ENCODE measurements at regions not wholly inside any gene's neighbourhood (a gene's known extent, or its start where the extent isn't known, plus 50 kb on each side); places are given as distances from the start of the nearest gene placed in this dataset.

DNA sequence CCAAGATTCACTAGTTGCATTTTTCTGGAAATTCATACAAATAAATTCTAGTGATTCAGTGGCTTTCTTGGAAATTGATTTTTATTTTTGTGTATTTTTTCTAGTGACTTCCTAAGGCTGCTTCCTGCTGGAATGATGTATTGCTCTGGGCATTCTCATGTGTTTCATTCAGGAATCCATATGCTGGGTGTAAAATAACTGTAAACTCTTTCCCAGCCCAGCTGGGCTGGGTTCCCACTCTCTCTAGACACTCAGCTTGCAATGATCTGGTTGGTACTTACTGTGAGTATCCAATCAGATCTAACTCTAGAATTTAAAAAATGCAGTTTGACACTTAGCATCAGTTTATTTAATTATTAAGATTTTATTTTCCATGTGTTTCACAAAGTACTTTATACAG is 882.2 kb downstream of the STIM2 start:
- H3K4me1 ChIP-seq = no peaks in the 10 kb centered on the region
- H3K4me3 ChIP-seq = no peak overlapping the region
- TF ChIP-seq POLR2A (IDR thresholded peaks at IDR 0.05) (no peak), CTCF (IDR thresholded peaks at IDR 0.05) (no peak), EP300 (IDR thresholded peaks at IDR 0.05) (no peak)
- H3K27ac ChIP-seq = no peak overlapping the region
- no peaks in the 10 kb centered on the region for H3K27me3 ChIP-seq
- no peaks in the 10 kb centered on the region for H3K9me3 ChIP-seq
- DNase-seq (ENCODE audit: low spot score in 2 of 2) = no peak
- no peaks in the 10 kb centered on the region for H3K36me3 ChIP-seq

DNA sequence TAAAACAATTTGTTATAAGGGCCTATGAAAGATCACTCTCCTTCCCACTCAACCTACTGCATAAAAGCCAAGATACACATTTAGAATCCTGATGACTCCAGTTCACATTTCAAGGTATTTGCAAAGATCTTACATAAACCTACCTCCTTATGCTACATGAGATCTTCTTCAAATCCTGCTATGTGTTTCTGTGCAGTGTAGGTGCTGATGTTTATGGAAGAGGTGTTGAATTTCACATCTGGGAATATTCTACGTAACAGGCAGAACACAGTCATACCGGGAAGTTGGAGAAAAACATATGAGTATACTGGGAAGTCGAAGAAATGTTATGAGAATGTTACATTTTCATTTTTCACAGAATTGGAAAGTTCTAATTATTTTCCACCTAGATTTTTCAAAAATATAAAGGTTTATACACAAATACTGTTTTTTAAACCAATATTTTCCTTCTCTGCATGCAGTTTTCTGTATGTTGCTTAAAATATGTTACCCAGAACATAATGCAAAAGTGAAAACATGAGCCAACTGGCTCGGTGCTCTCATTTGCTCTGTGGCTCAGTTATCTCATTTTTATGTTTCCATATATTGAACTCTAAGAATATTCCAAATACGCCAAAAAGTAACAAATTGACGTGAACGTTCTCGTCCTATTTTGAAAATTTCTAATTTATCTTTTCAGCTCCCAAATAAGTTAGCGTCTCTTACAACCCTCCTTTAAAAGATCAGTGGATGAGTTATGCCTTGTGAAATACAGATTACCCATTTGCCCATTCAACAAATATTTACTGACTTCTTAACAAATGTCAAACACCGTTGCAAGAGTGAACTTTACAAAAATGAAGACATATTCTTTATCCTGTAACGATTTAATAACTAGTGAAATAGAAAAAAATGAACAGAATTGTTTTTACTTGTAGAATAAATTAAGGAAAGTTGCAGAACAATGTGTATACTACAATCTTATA is 899.3 kb downstream of the STIM2 start:
- Histone ChIP-seq H3K4me3 (no peak overlapping the region), H3K9me3 (no peaks in the 10 kb centered on the region), H3K27ac (no peak overlapping the region), H3K4me1 (peaks cover 0 to 3% (median 0%) of the 10 kb centered on the region in 4 donors), H3K27me3 (no peaks in the 10 kb centered on the region), H3K36me3 (no peaks in the 10 kb centered on the region)
- 78 to 80% methylated on average over 11 of the region's 11 CpGs for WGBS, 2 donors
- TF ChIP-seq CTCF (IDR thresholded peaks at IDR 0.05) (no peak), POLR2A (IDR thresholded peaks at IDR 0.05) (no peak), EP300 (IDR thresholded peaks at IDR 0.05) (no peak)
- DNase-seq (ENCODE audit: low spot score in 2 of 2) = no peak

GRCh38 chr4:27763830-27764525 is 903.3 kb downstream of the STIM2 start:
- DNase-seq (ENCODE audit: low spot score in 2 of 2) = no peak
- peaks cover 0 to 3% (median 0%) of the 10 kb centered on the region in 4 donors for H3K4me1 ChIP-seq
- WGBS, 2 donors = 82 to 84% methylated on average over 5 of the region's 5 CpGs
- TF ChIP-seq POLR2A (IDR thresholded peaks at IDR 0.05) (no peak), CTCF (IDR thresholded peaks at IDR 0.05) (no peak), EP300 (IDR thresholded peaks at IDR 0.05) (no peak)
- no peaks in the 10 kb centered on the region for H3K27me3 ChIP-seq
- no peak overlapping the region for H3K27ac ChIP-seq
- no peaks in the 10 kb centered on the region for H3K9me3 ChIP-seq
- H3K36me3 ChIP-seq = no peaks in the 10 kb centered on the region
- no peak overlapping the region for H3K4me3 ChIP-seq

DNA sequence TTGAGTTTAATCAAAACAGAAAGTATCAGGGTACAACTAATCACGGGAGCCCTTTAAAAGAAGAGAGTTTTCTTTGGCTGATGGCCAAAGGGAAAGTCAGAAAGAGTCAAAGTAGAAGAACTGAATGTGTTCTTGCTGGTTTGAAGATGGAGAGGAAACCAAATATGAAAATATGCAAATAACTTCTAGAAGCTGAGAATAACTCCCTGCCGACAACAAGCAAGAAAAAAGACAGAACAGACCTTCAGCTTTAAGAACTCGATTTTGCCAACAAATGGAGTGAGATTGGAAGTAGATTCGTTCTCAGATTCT is 903.8 kb downstream of the STIM2 start:
- H3K36me3 ChIP-seq = no peaks in the 10 kb centered on the region
- H3K27me3 ChIP-seq = no peaks in the 10 kb centered on the region
- no peaks in the 10 kb centered on the region for H3K4me1 ChIP-seq
- no peaks in the 10 kb centered on the region for H3K9me3 ChIP-seq
- no peak overlapping the region for H3K4me3 ChIP-seq
- no peak overlapping the region for H3K27ac ChIP-seq
- DNase-seq (ENCODE audit: low spot score in 2 of 2) = no peak
- TF ChIP-seq POLR2A (IDR thresholded peaks at IDR 0.05) = no peak
- no peak for TF ChIP-seq EP300 (IDR thresholded peaks at IDR 0.05)
- WGBS, 2 donors = 31 to 34% methylated on average over 4 of the region's 4 CpGs

DNA sequence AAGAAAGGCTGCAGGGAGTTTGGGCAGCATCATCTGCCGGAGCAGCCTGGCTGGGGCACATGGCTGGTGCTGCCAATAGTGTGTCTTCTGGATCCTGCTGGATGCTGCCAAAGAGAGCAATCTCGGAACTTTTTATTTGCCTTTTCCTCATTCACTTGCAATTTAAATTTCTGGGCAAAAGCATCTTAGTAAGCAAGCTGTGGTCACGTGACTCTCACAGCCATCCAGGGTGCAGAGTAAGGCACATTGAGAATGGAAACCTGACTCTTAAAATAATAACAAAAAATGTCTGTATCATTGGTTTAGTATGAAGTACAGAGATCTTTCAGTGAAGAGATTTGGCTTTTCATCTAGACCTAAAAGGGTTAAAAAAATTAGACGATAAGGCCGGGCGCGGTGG is 910.3 kb downstream of the STIM2 start:
- no peaks in the 10 kb centered on the region for H3K27me3 ChIP-seq
- DNase-seq (ENCODE audit: low spot score in 2 of 2) = no peak

More for the DNA sequence above, 910.3 kb downstream of the STIM2 start:
- Histone ChIP-seq H3K4me3 (no peak overlapping the region), H3K36me3 (no peaks in the 10 kb centered on the region), H3K27ac (no peak overlapping the region), H3K9me3 (no peaks in the 10 kb centered on the region), H3K4me1 (no peaks in the 10 kb centered on the region)
- TF ChIP-seq EP300 (IDR thresholded peaks at IDR 0.05) = no peak
- TF ChIP-seq POLR2A (IDR thresholded peaks at IDR 0.05) = no peak
- no peak for TF ChIP-seq CTCF (IDR thresholded peaks at IDR 0.05)
- 89 to 92% methylated on average over 7 of the region's 7 CpGs for WGBS, 2 donors

Data from tibial nerve (tissue), 4 donors.